IMR-90 (cell line): ENCODE measurements at regions not wholly inside any gene's neighbourhood (a gene's known extent, or its start where the extent isn't known, plus 50 kb on each side); places are given as distances from the start of the nearest gene placed in this dataset.

Experiments
- CTCF ChIP-seq: conservative IDR thresholded peaks from 2 replicates; pipeline ENCODE4 v1.5.1; 2012; ENCODE audit warnings: mild to moderate bottlenecking, low read depth, low read length, improper control_type of control experiment
- POLR2A ChIP-seq: IDR thresholded peaks from 2 replicates; pipeline ENCODE4 v1.6.1; 2012; ENCODE audit warnings: mild to moderate bottlenecking, low read depth, low read length
- RAD21 ChIP-seq: IDR thresholded peaks from 2 replicates; pipeline ENCODE4 v1.6.1; 2012; ENCODE audit warnings: low read length, improper control_type of control experiment

DNA sequence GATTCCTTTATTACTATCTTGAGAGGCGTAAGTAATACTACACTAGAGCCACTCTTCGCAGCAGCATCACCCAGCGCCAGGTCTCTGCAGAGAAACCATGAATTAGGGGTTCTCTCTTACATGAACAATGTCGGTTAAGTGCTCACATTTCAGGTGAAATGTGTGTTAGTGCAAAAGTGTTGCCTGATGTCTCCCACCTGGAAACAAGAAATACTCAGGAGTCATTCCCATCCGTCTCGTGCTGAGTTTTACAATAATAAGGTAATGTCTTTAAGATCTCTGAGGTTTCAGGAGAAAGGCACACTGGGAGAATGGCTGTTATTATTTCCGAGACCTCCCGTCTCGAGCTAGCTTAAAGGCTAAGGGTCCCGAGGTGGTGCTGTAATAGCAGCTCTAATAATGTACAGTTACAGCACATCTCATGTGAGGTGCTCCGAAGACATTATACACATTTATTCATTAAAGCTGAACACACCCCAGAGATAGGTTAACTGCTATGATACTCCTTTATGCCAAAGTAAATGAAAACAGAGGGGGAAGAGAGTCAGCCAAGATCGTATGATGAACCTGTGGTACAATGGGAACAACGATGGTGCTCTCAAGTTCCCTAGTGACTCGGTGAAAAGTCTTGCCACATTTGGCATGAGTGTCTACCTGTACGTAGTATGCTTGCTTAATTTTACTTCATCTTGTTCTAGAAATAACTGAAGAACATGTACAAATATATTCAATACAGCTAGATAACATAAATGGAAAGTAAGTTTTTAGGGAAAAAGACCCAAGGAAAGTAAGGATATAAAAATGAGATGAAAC is 458.3 kb upstream of the CITED2 start:
- TF ChIP-seq POLR2A = no peak
- no peak for TF ChIP-seq CTCF
- TF ChIP-seq RAD21 = no peak
